ENCODE measurements at regions not wholly inside any gene's neighbourhood (a gene's known extent, or its start where the extent isn't known, plus 50 kb on each side); places are given as distances from the start of the nearest gene placed in this dataset.

GRCh38 chr7:125563557-125563956 lies 633.9 kb upstream of the POT1 start:
- peaks cover 2% of the 10 kb centered on the region for H3K27me3 Mint-ChIP-seq (ENCODE audit: unreplicated experiment)
- DNase-seq (ENCODE audit: low spot score) = no peak
- no peak for TF ChIP-seq CTCF (IDR thresholded peaks at IDR 0.05; ENCODE audit: unreplicated experiment)
- no peak overlapping the region for H3K4me3 Mint-ChIP-seq (ENCODE audit: unreplicated experiment)
- H3K27ac Mint-ChIP-seq (ENCODE audit: unreplicated experiment) = no peak overlapping the region
- H3K9me3 Mint-ChIP-seq (ENCODE audit: unreplicated experiment) = no peaks in the 10 kb centered on the region
- no peaks in the 10 kb centered on the region for H3K36me3 Mint-ChIP-seq (ENCODE audit: low read depth, unreplicated experiment)
- peaks cover 5% of the 10 kb centered on the region for H3K4me1 Mint-ChIP-seq (ENCODE audit: unreplicated experiment)

- H3K9me3 Mint-ChIP-seq (ENCODE audit: unreplicated experiment) = no peaks in the 10 kb centered on the region
- no peak overlapping the region for H3K27ac Mint-ChIP-seq (ENCODE audit: unreplicated experiment)
- no peak for TF ChIP-seq CTCF (IDR thresholded peaks at IDR 0.05; ENCODE audit: unreplicated experiment)
- H3K36me3 Mint-ChIP-seq (ENCODE audit: low read depth, unreplicated experiment) = no peaks in the 10 kb centered on the region
- DNase-seq (ENCODE audit: low spot score) = no peak
- peaks cover 2% of the 10 kb centered on the region for H3K27me3 Mint-ChIP-seq (ENCODE audit: unreplicated experiment)
- H3K4me3 Mint-ChIP-seq (ENCODE audit: unreplicated experiment) = no peak overlapping the region
- peaks cover 5% of the 10 kb centered on the region for H3K4me1 Mint-ChIP-seq (ENCODE audit: unreplicated experiment)
Measured at GRCh38 chr7:125561006-125561405, 631.4 kb upstream of the POT1 start.

GRCh38 chr7:125559921-125560320 lies 630.3 kb upstream of the POT1 start:
- Mint-ChIP-seq H3K27ac (ENCODE audit: unreplicated experiment) (no peak overlapping the region), H3K4me3 (ENCODE audit: unreplicated experiment) (no peak overlapping the region), H3K4me1 (ENCODE audit: unreplicated experiment) (peaks cover 5% of the 10 kb centered on the region), H3K9me3 (ENCODE audit: unreplicated experiment) (no peaks in the 10 kb centered on the region), H3K27me3 (ENCODE audit: unreplicated experiment) (peaks cover 2% of the 10 kb centered on the region), H3K36me3 (ENCODE audit: low read depth, unreplicated experiment) (no peaks in the 10 kb centered on the region)
- TF ChIP-seq CTCF (IDR thresholded peaks at IDR 0.05; ENCODE audit: unreplicated experiment) = no peak
- DNase-seq (ENCODE audit: low spot score) = no peak

- H3K4me1 Mint-ChIP-seq (ENCODE audit: unreplicated experiment) = peaks cover 2% of the 10 kb centered on the region
- no peaks in the 10 kb centered on the region for H3K36me3 Mint-ChIP-seq (ENCODE audit: low read depth, unreplicated experiment)
- no peak overlapping the region for H3K4me3 Mint-ChIP-seq (ENCODE audit: unreplicated experiment)
- TF ChIP-seq CTCF (IDR thresholded peaks at IDR 0.05; ENCODE audit: unreplicated experiment) = no peak
- DNase-seq (ENCODE audit: low spot score) = no peak
- no peak overlapping the region for H3K27ac Mint-ChIP-seq (ENCODE audit: unreplicated experiment)
- no peaks in the 10 kb centered on the region for H3K27me3 Mint-ChIP-seq (ENCODE audit: unreplicated experiment)
- no peaks in the 10 kb centered on the region for H3K9me3 Mint-ChIP-seq (ENCODE audit: unreplicated experiment)
Measured at GRCh38 chr7:125555916-125556315, 626.3 kb upstream of the POT1 start.

GRCh38 chr7:125551008-125551407 lies 621.4 kb upstream of the POT1 start:
- H3K27ac Mint-ChIP-seq (ENCODE audit: unreplicated experiment) = no peak overlapping the region
- H3K36me3 Mint-ChIP-seq (ENCODE audit: low read depth, unreplicated experiment) = no peaks in the 10 kb centered on the region
- H3K9me3 Mint-ChIP-seq (ENCODE audit: unreplicated experiment) = no peaks in the 10 kb centered on the region
- no peak overlapping the region for H3K4me3 Mint-ChIP-seq (ENCODE audit: unreplicated experiment)
- no peaks in the 10 kb centered on the region for H3K27me3 Mint-ChIP-seq (ENCODE audit: unreplicated experiment)
- no peak for TF ChIP-seq CTCF (IDR thresholded peaks at IDR 0.05; ENCODE audit: unreplicated experiment)
- peaks cover 2% of the 10 kb centered on the region for H3K4me1 Mint-ChIP-seq (ENCODE audit: unreplicated experiment)
- no peak for DNase-seq (ENCODE audit: low spot score)
